ENCODE measurements at regions not wholly inside any gene's neighbourhood (a gene's known extent, or its start where the extent isn't known, plus 50 kb on each side); places are given as distances from the start of the nearest gene placed in this dataset.

GRCh38 chr2:7744827-7745226, 827.6 kb downstream of the RNF144A start (continued):
- no peak for TF ChIP-seq ATF3 (IDR thresholded peaks at IDR 0.05)
- TF ChIP-seq RAD21 (IDR thresholded peaks at IDR 0.05; ENCODE audit: low read depth) = no peak
- TF ChIP-seq ZFX (IDR thresholded peaks at IDR 0.05) = no peak
- TF ChIP-seq EZH2phosphoT487 (IDR thresholded peaks at IDR 0.05; ENCODE audit: borderline replicate concordance) = no peak
- TF ChIP-seq MAX (IDR thresholded peaks at IDR 0.05) = no peak

GRCh38 chr2:7745369-7745768, 828.2 kb downstream of the RNF144A start:
- ChIA-PET RAD21 (ENCODE audit: low non-redundant PET in 1 of 2, low total read pairs in 2 of 2, uncharacterized antibody in 2 of 2, unreplicated experiment in 2 of 2) (no interaction called here), CTCF (no interaction called here), POLR2A (no interaction called here)
- no peak overlapping the region for H3K4me3 ChIP-seq (replicated peaks in 1 of 2; ENCODE audit: low read depth in 1 of 2, low read length in 2 of 2)
- no peaks in the 10 kb centered on the region for H3K79me2 ChIP-seq (ENCODE audit: insufficient read depth, low read length)
- H2AFZ ChIP-seq (ENCODE audit: low read depth, low read length, poor library complexity, severe bottlenecking) = no peak overlapping the region
- no peaks in the 10 kb centered on the region for H3K9me3 ChIP-seq (ENCODE audit: control insufficient read depth in 1 of 2, insufficient read depth in 1 of 2, low read depth in 1 of 2, low read length in 2 of 2)
- BruUV-seq (replicated peaks) = no TSS peak
- DNase-seq (ENCODE audit: low read depth, low spot score) (no peak), ATAC-seq (no peak)
- H4K20me1 ChIP-seq (ENCODE audit: insufficient read depth) = no peaks in the 10 kb centered on the region
- H3K27me3 ChIP-seq (ENCODE audit: insufficient read depth, low read length) = no peaks in the 10 kb centered on the region
- intact Hi-C loops (cut with micrococcal nuclease) = no loop called here
- TF ChIP-seq SIN3A (IDR thresholded peaks at IDR 0.05; ENCODE audit: low read depth) = no peak
- TF ChIP-seq ZFX (IDR thresholded peaks at IDR 0.05) = no peak
- TF ChIP-seq CEBPB (IDR thresholded peaks at IDR 0.05; ENCODE audit: low read depth) = no peak
- TF ChIP-seq EGR1 (IDR thresholded peaks at IDR 0.05; ENCODE audit: low read depth) = no peak
- no peak for TF ChIP-seq MAX (IDR thresholded peaks at IDR 0.05)
- no peak for TF ChIP-seq SRF (IDR thresholded peaks at IDR 0.05; ENCODE audit: low read depth)
- no peak for TF ChIP-seq EZH2phosphoT487 (IDR thresholded peaks at IDR 0.05; ENCODE audit: borderline replicate concordance)
- TF ChIP-seq ATF3 (IDR thresholded peaks at IDR 0.05) = no peak
- no peak for TF ChIP-seq CBX3 (IDR thresholded peaks at IDR 0.05; ENCODE audit: low read depth)
- TF ChIP-seq RAD21 (IDR thresholded peaks at IDR 0.05; ENCODE audit: low read depth) = no peak
- no peak for TF ChIP-seq FOSL1 (IDR thresholded peaks at IDR 0.05; ENCODE audit: low read depth)
- no peak for TF ChIP-seq EZH2 (IDR thresholded peaks at IDR 0.05)
- no peak for TF ChIP-seq REST (IDR thresholded peaks at IDR 0.05; ENCODE audit: low read depth)
- no peak for TF ChIP-seq ELF1 (IDR thresholded peaks at IDR 0.05; ENCODE audit: borderline replicate concordance, low read depth)
- TF ChIP-seq YY1 (IDR thresholded peaks at IDR 0.05; ENCODE audit: extremely low read depth, insufficient replicate concordance, low read depth, low read length) = no peak
- TF ChIP-seq POLR2A (IDR thresholded peaks at IDR 0.05; ENCODE audit: borderline replicate concordance, extremely low read depth, insufficient read depth, insufficient read length) = no peak
- no peak for TF ChIP-seq ZBTB33 (IDR thresholded peaks at IDR 0.05; ENCODE audit: extremely low read depth, insufficient replicate concordance, low read length)
- no peak for TF ChIP-seq POLR2AphosphoS5 (IDR thresholded peaks at IDR 0.05; ENCODE audit: low read depth, low read length)
- no peaks in the 10 kb centered on the region for H3K4me1 ChIP-seq (ENCODE audit: control insufficient read depth in 1 of 2, insufficient read depth in 2 of 2, low read length in 2 of 2)
- no peak overlapping the region for H3K9ac ChIP-seq (ENCODE audit: low read length)
- H3K27ac ChIP-seq (ENCODE audit: low read depth, low read length) = no peak overlapping the region
- no peaks in the 10 kb centered on the region for H3K9me2 ChIP-seq (ENCODE audit: insufficient read depth)
- H3K4me2 ChIP-seq (ENCODE audit: low read length) = no peak overlapping the region
- no peaks in the 10 kb centered on the region for H3K36me3 ChIP-seq (ENCODE audit: control insufficient read depth in 1 of 2, insufficient read depth in 2 of 2, low read length in 2 of 2)
